Activated CD8-positive, alpha-beta T cell treated with anti-CD3 and anti-CD28 coated beads, Interleukin-2, amount 10 ng/mL, durations not matched to agents 7 days and 5 days (primary cell): ENCODE measurements at regions not wholly inside any gene's neighbourhood (a gene's known extent, or its start where the extent isn't known, plus 50 kb on each side); places are given as distances from the start of the nearest gene placed in this dataset.

Source experiments
- ATAC-seq: fragments of 150-1000 bp; cut with Tn5 transposase; one replicate; pipeline ENCODE4 v1.10.0; 2021; ENCODE audit warnings: moderate library complexity
- CTCF ChIA-PET: fragments of 350-600 bp; sonication (Branson Sonifier 250); formaldehyde crosslinking; loops from one replicate; lab custom pipeline; 2021; ENCODE audit warnings: antibody characterized with exemption; lab: Charles Lee
- POLR2A ChIA-PET: fragments of 350-600 bp; sonication (Branson Sonifier 250); formaldehyde crosslinking; loops from one replicate; lab custom pipeline; 2021; ENCODE audit warnings: antibody characterized with exemption; lab: Charles Lee
- DNase-seq: peaks from one replicate; pipeline ENCODE4 v3.0.0-alpha.2; 2020
- H3K27ac Mint-ChIP-seq: one replicate; pipeline ENCODE4 v1.8.0; 2021; ENCODE audit warnings: mild to moderate bottlenecking, mixed read lengths
- H3K27me3 Mint-ChIP-seq: one replicate; pipeline ENCODE4 v1.8.0; 2021; ENCODE audit warnings: low read depth, mixed read lengths
- H3K36me3 Mint-ChIP-seq: one replicate; pipeline ENCODE4 v1.8.0; 2021; ENCODE audit warnings: low read depth, mixed read lengths
- H3K4me1 Mint-ChIP-seq: one replicate; pipeline ENCODE4 v1.8.0; 2021; ENCODE audit warnings: low read depth, mixed read lengths
- H3K4me3 Mint-ChIP-seq: one replicate; pipeline ENCODE4 v1.8.0; 2021; ENCODE audit warnings: mild to moderate bottlenecking, mixed read lengths
- H3K9me3 Mint-ChIP-seq: one replicate; pipeline ENCODE4 v1.8.0; 2022; ENCODE audit warnings: mixed read lengths; ENCODE audit not compliant: insufficient read depth

GRCh38 chr4:37066159-37066558 lies 178.4 kb upstream of the NWD2 start:
- ATAC-seq (no peak), DNase-seq (no peak)
- ChIA-PET CTCF (no interaction called here), POLR2A (no interaction called here)
- Mint-ChIP-seq H3K9me3 (no peaks in the 10 kb centered on the region), H3K36me3 (no peaks in the 10 kb centered on the region), H3K27ac (no peak overlapping the region), H3K4me3 (no peak overlapping the region), H3K27me3 (no peaks in the 10 kb centered on the region), H3K4me1 (no peaks in the 10 kb centered on the region)

GRCh38 chr4:37068580-37068979 lies 176.0 kb upstream of the NWD2 start:
- CTCF ChIA-PET, result no interaction called here
- Mint-ChIP-seq H3K4me3 (no peak overlapping the region), H3K27ac (no peak overlapping the region), H3K27me3 (no peaks in the 10 kb centered on the region), H3K36me3 (no peaks in the 10 kb centered on the region), H3K4me1 (no peaks in the 10 kb centered on the region), H3K9me3 (no peaks in the 10 kb centered on the region)
- DNase-seq (no peak), ATAC-seq (no peak)
- POLR2A ChIA-PET, result no interaction called here

GRCh38 chr4:37070041-37070440 lies 174.5 kb upstream of the NWD2 start:
- H3K4me3 Mint-ChIP-seq, result no peak overlapping the region
- H3K36me3 Mint-ChIP-seq, result no peaks in the 10 kb centered on the region
- DNase-seq (no peak), ATAC-seq (no peak)
- no peaks in the 10 kb centered on the region for H3K27me3 Mint-ChIP-seq
- H3K9me3 Mint-ChIP-seq, result no peaks in the 10 kb centered on the region
- no peak overlapping the region for H3K27ac Mint-ChIP-seq
- CTCF ChIA-PET, result no interaction called here
- H3K4me1 Mint-ChIP-seq, result no peaks in the 10 kb centered on the region
- POLR2A ChIA-PET, result no interaction called here

- no peaks in the 10 kb centered on the region for H3K9me3 Mint-ChIP-seq
These were observed 173.0 kb upstream of the NWD2 start for GRCh38 chr4:37071576-37071975.

GRCh38 chr4:37073226-37073840 lies 171.2 kb upstream of the NWD2 start:
- Mint-ChIP-seq H3K27me3 (no peaks in the 10 kb centered on the region), H3K9me3 (no peaks in the 10 kb centered on the region), H3K36me3 (no peaks in the 10 kb centered on the region), H3K27ac (no peak overlapping the region), H3K4me3 (no peak overlapping the region), H3K4me1 (no peaks in the 10 kb centered on the region)
- POLR2A ChIA-PET, result no interaction called here
- DNase-seq (no peak), ATAC-seq (no peak)
- CTCF ChIA-PET, result no interaction called here

More at GRCh38 chr4:37071576-37071975, 173.0 kb upstream of the NWD2 start:
- CTCF ChIA-PET, result no interaction called here
- H3K27ac Mint-ChIP-seq, result no peak overlapping the region
- no peaks in the 10 kb centered on the region for H3K27me3 Mint-ChIP-seq
- POLR2A ChIA-PET, result no interaction called here
- H3K36me3 Mint-ChIP-seq, result no peaks in the 10 kb centered on the region
- no peaks in the 10 kb centered on the region for H3K4me1 Mint-ChIP-seq
- no peak overlapping the region for H3K4me3 Mint-ChIP-seq
- ATAC-seq, result no peak
- no peak for DNase-seq

- DNase-seq, result no peak
- CTCF ChIA-PET, result no interaction called here
- H3K4me3 Mint-ChIP-seq, result no peak overlapping the region
- no peaks in the 10 kb centered on the region for H3K9me3 Mint-ChIP-seq
- no peaks in the 10 kb centered on the region for H3K36me3 Mint-ChIP-seq
- H3K4me1 Mint-ChIP-seq, result no peaks in the 10 kb centered on the region
- H3K27ac Mint-ChIP-seq, result no peak overlapping the region
- POLR2A ChIA-PET, result no interaction called here
- no peak for ATAC-seq
- no peaks in the 10 kb centered on the region for H3K27me3 Mint-ChIP-seq
These were observed 161.6 kb upstream of the NWD2 start for GRCh38 chr4:37082912-37083311.

GRCh38 chr4:37095925-37096324 lies 148.6 kb upstream of the NWD2 start:
- CTCF ChIA-PET, result no interaction called here
- no peaks in the 10 kb centered on the region for H3K27me3 Mint-ChIP-seq
- no peaks in the 10 kb centered on the region for H3K36me3 Mint-ChIP-seq
- DNase-seq, result no peak
- POLR2A ChIA-PET, result no interaction called here
- no peak for ATAC-seq
- no peak overlapping the region for H3K4me3 Mint-ChIP-seq
- H3K9me3 Mint-ChIP-seq, result no peaks in the 10 kb centered on the region
- H3K4me1 Mint-ChIP-seq, result no peaks in the 10 kb centered on the region
- H3K27ac Mint-ChIP-seq, result no peak overlapping the region

GRCh38 chr4:37101182-37101581 lies 143.4 kb upstream of the NWD2 start:
- ChIA-PET CTCF (no interaction called here), POLR2A (no interaction called here)
- DNase-seq (no peak), ATAC-seq (no peak)
- Mint-ChIP-seq H3K4me1 (no peaks in the 10 kb centered on the region), H3K9me3 (no peaks in the 10 kb centered on the region), H3K4me3 (no peak overlapping the region), H3K27ac (no peak overlapping the region), H3K27me3 (no peaks in the 10 kb centered on the region), H3K36me3 (no peaks in the 10 kb centered on the region)

- Mint-ChIP-seq H3K27ac (no peak overlapping the region), H3K4me1 (no peaks in the 10 kb centered on the region), H3K27me3 (no peaks in the 10 kb centered on the region), H3K9me3 (no peaks in the 10 kb centered on the region), H3K4me3 (no peak overlapping the region), H3K36me3 (no peaks in the 10 kb centered on the region)
- ATAC-seq, result no peak
- ChIA-PET CTCF (no interaction called here), POLR2A (no interaction called here)
- DNase-seq, result no peak
These were observed 142.9 kb upstream of the NWD2 start for GRCh38 chr4:37101686-37102085.

- POLR2A ChIA-PET, result no interaction called here
- Mint-ChIP-seq H3K27ac (no peak overlapping the region), H3K4me3 (no peak overlapping the region), H3K4me1 (no peaks in the 10 kb centered on the region), H3K36me3 (no peaks in the 10 kb centered on the region), H3K27me3 (no peaks in the 10 kb centered on the region), H3K9me3 (no peaks in the 10 kb centered on the region)
- no peak for ATAC-seq
- CTCF ChIA-PET, result no interaction called here
- DNase-seq, result no peak
These were observed 134.8 kb upstream of the NWD2 start for GRCh38 chr4:37109756-37110155.

- no peak for ATAC-seq
- no peak overlapping the region for H3K27ac Mint-ChIP-seq
- POLR2A ChIA-PET, result no interaction called here
- H3K36me3 Mint-ChIP-seq, result no peaks in the 10 kb centered on the region
- H3K27me3 Mint-ChIP-seq, result no peaks in the 10 kb centered on the region
- H3K4me3 Mint-ChIP-seq, result no peak overlapping the region
- H3K9me3 Mint-ChIP-seq, result no peaks in the 10 kb centered on the region
- CTCF ChIA-PET, result no interaction called here
- H3K4me1 Mint-ChIP-seq, result no peaks in the 10 kb centered on the region
- no peak for DNase-seq
These were observed 119.7 kb upstream of the NWD2 start for GRCh38 chr4:37124800-37125199.

GRCh38 chr4:37126051-37126450 lies 118.5 kb upstream of the NWD2 start:
- Mint-ChIP-seq H3K27me3 (no peaks in the 10 kb centered on the region), H3K36me3 (no peaks in the 10 kb centered on the region), H3K27ac (no peak overlapping the region), H3K4me3 (no peak overlapping the region), H3K4me1 (no peaks in the 10 kb centered on the region), H3K9me3 (no peaks in the 10 kb centered on the region)
- DNase-seq (no peak), ATAC-seq (no peak)
- POLR2A ChIA-PET, result no interaction called here
- CTCF ChIA-PET, result no interaction called here

- ChIA-PET CTCF (no interaction called here), POLR2A (no interaction called here)
- Mint-ChIP-seq H3K27ac (no peak overlapping the region), H3K4me3 (no peak overlapping the region), H3K27me3 (no peaks in the 10 kb centered on the region), H3K9me3 (no peaks in the 10 kb centered on the region), H3K36me3 (no peaks in the 10 kb centered on the region), H3K4me1 (no peaks in the 10 kb centered on the region)
- DNase-seq (no peak), ATAC-seq (no peak)
These were observed 114.1 kb upstream of the NWD2 start for GRCh38 chr4:37130465-37130864.
